HG02938 (cell line): ENCODE measurements at regions not wholly inside any gene's neighbourhood (a gene's known extent, or its start where the extent isn't known, plus 50 kb on each side); places are given as distances from the start of the nearest gene placed in this dataset.

Experiments
- ATAC-seq: cut with Tn5 transposase; IDR thresholded peaks from one replicate; pipeline ENCODE4 v1.9.1; 2021; ENCODE audit warnings: mild to moderate bottlenecking, moderate library complexity; ENCODE audit not compliant: unreplicated experiment

DNA sequence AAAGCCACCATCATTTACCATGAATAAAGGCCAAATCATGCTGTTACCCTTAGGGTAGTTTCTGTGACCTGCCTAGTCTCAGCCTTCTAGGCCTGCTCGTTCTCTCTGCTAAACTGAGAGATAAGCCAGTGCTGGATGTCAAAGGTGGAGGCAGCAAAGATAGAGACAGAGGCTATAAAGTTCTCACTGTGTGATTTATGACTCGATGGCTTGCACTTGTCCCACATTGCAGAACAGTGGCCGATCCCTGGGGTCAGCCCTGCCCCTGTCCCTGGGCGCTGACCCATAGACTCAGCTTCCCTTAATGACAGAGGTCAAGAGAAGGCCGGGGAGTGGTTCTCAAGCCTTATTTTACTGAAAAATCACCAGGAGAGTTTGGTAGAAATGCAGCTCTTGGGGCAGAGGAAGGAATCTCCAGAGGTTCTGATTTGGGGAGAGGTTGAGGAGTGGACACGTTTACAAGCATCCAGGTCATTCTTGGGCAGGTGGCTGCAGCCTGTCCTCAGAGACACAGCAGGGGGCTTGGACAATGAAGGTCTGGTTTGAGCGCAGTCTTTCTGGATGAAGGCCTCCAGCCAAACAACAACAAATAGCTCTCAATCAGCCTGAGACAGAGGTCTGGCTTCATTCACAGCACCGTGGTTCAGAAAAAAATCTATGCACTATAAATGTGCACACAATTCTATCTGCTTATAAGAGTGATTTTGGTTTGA is 143.5 kb downstream of the ACKR3 start:
- no peak for ATAC-seq

DNA sequence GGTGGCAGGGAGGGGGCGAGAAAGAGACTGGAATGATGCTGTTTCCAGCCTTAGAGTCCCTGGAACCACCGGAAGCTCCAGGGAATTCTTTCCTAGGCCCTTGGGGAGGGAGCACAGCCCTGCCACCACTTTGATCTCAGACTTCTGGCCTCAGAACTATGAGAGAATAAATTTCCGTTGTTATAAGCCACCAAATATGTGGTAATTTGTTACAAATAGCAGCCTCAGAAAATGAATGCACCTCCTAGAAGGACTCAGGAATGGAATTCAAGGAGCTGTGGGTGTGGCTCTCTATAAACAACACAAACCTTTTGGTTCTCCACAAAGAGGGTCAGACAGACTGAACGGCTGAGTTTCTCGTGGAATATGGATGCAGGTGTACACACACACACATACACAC is 144.5 kb downstream of the ACKR3 start:
- no peak for ATAC-seq

DNA sequence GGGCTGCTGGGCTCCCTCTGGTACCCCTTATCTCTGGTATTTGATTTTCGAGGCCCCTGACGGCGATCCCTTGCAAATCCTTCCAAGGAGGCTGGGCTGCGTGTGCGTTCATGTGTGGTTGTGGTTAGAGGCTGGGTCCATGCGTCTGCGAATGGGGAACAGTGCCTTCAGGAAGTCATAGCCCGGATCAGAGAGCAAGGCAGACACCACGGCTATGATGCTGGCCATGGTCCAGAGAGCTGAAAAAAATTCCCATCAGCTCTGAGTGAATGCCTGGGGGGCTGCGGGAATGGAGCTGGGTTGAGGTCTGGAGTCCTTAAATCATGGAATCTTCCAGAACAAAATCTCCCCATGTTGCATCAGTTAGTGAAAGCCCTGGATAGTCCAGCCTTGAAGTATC is 145.5 kb downstream of the ACKR3 start:
- no peak for ATAC-seq

DNA sequence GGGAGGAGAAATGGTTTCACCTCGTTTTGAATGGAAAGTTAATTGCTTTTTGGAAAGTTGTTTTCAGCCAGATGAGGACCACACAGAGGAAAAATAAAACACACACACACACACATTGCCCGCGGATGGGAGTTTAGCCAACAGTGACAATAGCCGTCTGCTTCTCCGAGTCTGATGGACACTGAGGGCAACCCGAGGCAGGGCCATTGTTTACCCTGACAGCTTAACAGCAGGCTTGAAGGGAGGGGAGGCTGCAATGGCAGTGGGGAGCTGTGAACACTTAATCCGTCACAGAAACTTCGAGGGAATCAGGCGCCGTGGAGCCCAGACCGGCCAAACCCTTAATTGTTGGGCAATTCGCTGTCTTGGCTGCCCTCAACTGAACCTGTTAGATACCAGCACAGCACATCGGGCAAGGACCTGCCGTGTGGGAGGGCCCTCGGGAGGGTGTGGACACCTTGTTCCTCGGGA is 145.9 kb downstream of the ACKR3 start:
- ATAC-seq: no peak

DNA sequence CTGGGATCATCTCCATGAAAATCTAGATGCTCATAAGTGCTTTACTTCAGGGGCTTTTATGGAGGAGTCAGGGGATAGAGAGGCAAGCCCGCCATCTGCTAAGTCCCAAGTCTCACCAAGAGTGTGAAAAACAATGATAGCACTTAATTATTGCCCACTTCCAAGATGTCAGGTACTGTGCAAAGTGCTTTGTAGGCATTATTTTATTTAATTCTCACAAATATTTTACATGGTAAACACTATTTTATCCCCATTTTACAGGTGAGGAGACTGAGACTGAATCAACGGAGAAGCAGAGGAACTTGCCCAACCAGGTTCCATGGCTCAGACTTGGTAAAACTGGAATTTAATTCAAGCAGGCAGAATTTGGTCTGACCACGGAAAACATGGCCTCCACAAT is 147.5 kb downstream of the ACKR3 start:
- ATAC-seq: no peak

DNA sequence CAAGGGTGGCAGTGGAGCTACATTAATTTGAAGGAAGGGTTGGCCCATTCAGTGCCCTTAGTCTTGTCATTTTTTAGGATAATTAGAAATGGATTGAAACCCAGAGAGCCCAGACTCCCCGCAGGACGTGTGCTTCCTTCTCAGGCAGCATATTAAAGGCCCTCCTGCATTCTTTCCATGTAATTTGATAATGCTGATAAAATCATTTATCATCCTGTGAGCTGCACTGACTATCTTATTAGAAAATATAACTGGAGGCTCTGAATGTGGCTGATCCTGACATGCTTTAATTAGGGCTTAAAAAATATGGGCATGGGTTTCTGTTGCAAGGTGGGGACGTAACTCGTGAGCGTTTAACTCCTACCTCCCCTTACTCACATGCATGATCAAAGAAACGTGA is 148.1 kb downstream of the ACKR3 start:
- ATAC-seq: no peak

DNA sequence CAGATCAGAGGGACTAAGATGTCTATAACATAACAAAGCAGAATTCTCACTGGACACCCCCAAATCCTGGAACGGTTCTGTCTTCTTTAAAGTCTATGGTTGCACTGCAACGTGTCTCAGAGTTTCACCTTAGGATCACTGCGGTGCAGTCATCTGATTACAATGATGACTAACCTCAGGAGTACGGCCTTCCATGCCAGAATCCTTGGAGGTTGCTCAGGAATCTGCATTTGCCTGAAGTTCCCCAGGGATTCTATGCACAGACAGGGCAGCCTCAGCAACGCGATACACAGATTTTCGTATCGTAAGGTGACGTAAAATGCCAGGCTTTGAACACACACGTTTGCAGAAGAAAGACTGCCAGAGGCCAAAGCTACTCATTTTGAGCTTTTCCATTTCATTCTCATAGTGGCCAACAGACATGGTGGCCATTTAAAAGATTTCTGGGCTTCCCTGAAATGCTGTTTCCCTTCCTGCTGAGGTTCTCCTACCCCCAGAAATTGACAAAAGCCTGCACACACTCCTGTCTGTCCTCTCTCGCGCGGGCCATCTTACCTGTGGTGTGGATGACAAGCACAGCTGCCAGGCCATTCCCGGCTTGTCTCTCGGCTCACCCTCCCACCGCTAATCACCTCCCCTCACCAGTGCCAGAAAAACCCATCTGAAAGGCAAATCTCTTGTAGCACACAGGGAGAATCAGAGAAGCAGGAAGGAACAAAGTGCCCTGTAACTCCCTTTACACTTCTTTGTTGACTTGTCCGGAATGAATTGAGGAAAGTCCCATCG is 148.8 kb downstream of the ACKR3 start:
- no peak for ATAC-seq

DNA sequence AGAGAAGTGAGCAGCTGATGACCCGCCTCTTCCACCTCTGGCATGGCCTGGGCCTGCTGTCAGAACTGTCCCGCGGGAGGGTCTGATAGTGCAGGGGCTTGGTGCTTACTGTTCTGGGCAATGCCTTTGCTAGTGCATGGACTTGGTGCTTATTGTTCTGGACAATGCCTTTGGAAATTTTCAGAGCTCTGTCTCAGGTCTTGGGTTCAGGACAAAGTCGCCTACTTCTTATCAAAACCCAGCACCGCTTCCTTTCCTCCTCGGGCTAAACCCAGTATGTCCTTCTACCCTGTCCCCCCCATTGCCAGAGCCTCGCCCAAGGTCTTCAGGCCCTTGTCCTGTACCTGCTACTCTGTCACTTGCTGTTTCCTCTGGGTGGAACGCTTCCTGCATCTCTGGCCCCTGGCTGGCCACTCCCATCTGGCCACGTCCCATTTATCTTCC is 149.6 kb downstream of the ACKR3 start:
- no peak for ATAC-seq

DNA sequence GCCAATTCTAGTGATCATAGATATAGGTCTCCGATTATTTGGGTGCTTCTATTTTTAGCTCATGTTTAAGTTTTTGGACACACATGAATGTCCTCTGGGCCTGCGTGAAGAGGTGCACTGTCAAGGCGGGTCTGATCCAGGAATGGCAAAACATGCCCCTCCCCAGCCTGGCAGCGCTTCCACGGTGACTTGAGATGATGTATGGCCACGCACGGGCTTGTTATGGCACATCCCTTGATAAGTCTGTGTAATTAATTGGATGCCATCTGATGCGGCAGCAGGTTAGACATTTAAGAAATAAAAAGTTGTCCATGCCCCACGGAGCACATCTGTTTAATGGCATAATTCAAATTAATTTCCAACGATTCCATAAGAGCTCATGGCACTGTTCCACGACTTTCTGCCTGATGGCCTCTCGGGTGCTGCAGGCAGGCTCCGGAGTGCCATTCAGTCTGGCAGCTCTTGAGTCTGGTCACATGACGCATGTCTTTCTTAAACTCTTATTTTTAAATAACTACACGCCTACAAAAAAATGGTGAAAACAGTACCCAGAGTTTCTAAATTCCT is 151.4 kb downstream of the ACKR3 start:
- ATAC-seq: no peak

DNA sequence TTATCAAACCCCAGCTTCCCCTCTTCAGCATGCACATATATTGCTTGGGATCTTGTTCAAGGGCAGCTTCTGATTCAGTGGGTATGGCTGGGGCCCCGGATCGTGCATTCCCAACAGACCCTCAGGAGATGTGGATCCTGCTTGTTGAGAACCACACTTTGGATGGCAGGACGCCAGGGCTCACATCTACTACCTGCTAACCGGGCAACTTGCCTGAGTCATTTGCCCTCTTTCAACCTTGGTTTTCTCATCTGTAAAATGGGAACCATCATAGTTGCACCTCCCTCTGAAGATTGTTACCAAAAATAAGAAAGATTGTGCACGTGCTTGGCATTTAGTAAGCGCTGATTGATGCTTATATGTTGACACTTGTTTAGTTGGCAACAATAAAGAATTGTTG is 154.6 kb downstream of the ACKR3 start:
- no peak for ATAC-seq

DNA sequence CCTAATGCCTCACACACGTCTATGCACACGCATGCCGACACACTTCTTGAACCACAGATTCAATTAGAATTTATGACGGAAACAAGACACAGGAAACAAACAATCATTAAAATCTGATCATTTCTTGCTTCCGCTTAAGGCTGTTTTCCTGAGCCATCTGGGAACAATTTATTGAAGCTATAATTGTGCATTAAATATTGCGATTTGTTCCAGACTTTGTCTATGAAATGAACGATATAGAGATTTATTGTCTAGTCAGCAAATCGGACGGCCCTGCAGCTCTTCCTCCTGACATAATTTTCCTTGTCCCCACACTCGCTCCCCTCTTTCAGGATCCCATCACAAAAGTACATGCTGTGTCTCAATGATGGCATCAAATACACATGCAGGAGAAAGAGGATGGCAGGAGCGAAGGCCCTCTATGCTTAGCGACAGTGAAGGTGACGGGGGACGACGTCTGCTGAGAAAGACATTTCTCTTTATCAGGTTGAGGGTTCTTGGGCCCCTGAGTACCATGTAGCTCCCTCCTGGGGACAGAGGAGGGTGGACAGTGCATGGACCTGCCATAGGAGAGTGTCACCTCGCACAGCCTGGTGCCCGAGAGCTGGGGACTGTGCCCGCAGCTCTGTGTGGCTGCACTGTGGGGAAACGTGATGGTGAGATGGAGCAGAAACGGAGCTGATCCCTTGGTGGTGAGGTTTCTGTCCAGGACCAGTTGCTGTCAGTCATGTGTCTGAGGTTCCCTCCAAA is 157.3 kb downstream of the ACKR3 start:
- ATAC-seq: no peak

DNA sequence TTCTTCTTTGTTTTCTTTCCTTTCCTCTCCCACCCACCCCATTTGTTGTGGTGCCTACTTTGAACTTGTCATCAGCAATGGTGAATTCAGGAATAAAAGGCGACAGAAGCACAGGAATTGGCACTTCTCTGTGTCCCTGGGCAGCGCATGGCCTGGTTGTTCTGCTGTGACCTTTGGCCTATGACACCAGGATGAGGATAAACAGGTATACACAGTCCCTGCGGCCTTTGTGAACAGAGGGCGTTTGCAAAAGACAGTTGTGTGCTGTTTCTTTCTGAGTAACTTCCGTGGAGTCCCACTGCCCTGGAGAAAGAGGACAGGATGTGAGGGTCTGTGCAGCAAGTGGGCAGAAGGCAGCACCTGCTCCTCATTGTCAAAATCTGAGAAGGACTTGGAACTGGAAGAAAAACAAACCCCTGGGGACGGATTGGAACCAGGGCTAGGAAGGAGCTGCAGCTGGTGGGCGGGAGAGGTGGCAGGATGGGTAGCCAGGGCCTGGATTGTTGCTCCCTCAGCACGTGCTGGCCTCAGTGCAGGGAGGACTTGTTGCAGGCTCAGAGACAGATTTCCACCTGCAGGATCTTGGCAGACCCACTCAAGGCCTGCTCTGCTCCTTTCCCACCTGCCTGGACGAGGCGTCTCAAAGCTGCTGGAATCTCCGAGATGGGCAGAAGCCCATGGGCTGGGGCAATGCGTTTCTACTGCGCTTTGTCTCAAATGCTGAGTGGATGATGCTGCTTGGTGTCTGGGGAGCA is 159.5 kb downstream of the ACKR3 start:
- ATAC-seq: no peak

DNA sequence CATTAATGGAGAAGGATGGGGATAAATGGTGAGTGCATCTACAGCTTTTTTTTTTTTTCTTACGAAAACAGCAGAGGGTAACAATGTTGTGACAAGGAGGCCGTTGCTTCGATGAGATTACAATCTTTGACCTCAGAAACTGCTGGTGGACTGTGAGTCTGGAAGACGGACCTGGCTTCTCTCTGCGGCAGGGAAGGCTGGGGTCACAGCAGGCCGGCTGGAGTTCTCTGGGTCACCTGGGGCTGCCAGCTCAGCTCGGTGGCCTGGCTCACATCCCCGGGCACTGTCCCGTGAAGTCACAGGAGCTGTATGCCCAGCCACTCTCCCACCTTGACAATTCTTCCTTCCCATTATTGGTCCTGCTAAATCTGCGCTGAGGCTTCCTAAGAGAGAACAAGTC is 160.8 kb downstream of the ACKR3 start:
- no peak for ATAC-seq

DNA sequence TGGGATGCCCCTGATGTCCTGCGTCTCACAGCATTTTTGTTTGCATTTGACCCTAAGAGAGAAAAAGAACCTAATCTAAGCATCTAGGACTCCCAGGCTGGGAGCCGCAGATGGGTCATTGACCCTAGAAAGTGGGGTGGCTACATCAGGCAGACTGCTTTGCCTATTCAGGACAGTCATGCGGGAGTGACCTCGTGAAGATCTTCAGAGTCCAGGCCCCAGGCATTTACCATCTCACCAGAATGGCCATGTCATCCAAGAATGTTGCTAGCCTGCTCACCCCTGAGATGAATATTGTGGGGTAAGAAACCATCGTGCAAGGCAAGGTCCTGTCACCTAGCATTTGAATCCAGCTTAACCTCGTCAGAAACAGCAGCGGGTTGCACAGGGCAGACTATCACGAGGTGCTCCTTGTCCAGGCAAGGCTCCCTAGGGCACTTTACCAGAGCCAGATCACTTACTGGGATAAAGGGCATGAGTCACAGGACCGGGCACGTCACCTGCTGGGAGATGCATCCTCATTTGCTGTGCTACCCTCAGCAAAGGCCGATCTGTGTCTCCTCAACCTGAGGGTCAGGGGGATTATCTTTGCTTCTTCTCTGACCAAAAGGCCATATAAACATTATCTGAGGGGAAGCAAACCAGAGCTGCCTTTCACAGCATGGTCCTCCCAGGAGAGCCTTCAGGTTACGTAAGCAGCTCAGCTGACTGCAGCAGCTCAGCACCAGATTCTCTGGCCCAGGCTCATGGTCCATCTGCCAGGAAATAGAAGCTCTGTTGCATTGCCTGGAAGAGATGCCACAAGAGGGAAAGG is 162.3 kb downstream of the ACKR3 start:
- ATAC-seq: no peak

DNA sequence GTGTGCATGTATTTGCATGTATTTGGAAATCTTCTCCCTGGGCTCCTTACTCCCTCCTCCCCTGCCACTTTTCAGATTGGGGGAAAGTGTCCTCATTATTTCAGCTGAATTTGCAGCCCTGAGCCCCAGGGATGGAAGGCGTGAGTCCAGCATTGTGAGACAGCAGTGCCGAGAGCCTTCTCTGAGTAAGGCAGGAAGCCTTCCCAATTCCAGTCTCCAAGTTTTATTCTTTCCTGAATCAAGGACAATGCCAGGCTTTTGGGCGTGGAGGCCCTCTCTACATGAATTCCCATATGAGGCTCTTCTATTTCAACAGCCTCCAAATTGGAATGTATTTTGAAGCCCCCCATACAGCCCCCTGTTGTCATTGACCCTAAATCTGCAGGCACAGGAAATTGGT is 163.5 kb downstream of the ACKR3 start:
- ATAC-seq: no peak

DNA sequence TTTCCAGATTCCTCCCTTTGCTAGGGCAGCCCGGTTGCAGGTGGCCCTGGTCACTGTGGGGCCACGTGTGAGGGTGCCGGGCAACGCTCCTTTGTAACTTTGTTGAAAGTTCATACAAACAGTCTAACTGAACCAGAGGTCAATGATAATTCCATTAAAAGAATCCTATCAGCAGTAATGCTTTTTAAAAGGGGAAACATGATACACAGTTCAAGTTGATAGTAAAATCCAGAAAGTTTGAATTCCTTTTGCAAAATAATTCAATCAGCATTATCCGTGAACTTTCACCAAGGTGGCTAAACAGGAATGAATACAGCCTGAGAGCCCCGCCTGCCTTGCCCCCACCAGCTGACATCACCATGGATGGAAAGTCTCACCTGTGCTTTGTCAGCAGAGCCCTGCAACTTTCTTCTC is 166.2 kb downstream of the ACKR3 start:
- ATAC-seq: no peak

DNA sequence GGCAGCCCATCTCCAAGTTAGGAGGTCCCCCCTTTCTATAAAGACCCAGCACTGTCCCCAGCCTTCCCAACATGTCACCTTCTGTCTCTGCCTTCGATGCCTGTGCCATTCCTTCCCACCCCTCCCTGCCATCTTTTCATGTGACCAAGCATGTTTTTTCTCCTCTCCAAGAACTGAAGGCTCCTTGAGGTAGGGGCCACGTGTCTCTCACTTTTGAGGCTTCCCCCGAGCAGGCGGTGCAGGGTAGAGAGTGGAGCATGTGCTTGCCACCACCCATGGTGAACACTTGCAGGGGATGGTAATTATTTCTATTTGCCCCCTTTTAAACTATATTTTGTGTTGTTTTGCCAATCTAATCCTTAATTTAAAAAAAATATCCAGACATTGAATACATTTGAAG is 168.4 kb downstream of the ACKR3 start:
- no peak for ATAC-seq

DNA sequence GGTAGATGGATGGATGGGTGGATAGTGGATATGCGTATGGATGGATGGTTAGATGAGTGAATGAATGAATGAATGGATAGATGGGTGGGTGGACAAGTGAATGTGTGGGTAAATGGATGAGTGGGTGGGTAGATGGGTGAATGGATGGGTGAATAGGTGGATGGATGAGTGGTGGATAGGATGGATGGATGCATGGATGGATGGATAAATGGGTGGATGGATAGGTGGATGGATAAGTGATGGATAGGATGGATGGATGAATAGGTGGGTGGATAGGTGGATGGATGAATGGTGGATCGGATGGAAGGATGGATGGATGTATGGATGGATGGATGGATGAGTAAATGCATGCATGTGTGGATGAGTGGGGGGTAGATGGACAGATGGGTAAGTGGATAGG is 169.3 kb downstream of the ACKR3 start:
- no peak for ATAC-seq

DNA sequence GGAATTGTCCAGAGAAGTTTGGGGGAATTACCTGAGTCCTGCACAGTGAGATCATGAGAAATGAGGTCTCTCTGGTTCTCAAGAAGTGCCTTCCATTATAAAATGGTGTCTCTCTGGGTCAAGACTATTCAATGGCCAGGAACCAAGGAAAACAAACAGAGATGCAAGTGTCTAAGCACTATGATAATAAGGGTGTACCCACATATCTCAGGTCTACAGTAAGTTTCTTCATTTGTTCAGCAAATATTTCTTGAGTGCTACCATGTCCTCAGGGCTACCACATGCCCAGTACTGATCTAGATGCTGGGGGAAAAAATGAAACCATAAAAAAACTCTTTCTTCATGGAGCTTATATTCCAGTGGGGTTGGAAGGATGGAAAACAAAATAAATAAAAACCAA is 170.0 kb downstream of the ACKR3 start:
- ATAC-seq: no peak

DNA sequence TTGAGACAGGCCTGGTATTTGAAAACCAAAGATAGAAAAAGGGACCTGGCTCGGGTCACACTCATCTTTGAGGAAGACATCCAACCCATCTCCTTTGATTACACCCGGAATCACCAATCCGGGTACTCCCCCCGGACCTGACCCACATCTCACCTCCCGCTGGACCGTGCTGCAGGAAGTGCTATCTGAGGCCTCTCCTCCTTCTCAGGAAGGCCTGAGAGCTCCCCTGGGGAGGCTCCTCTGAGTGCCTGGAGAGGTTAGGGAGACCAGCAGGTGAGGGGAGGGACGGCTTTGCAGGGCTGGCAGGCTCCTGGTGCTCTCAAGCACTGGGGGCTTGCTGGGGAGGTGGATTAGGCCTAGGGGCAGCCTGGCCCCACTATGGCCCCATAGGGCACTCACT is 170.9 kb downstream of the ACKR3 start:
- ATAC-seq: no peak
